Fibroblast of skin of abdomen (primary cell): ENCODE measurements at regions not wholly inside any gene's neighbourhood (a gene's known extent, or its start where the extent isn't known, plus 50 kb on each side); places are given as distances from the start of the nearest gene placed in this dataset.
A peak's percentile ranks its signal among the peaks of the same experiment; 100 is the strongest.
"Not testable (repeated sequence)": the region's sequence is repeated elsewhere in the genome, so short reads cannot be mapped to it uniquely, and the experiment has no call there.

Experiments
- DNase-seq: peaks from one replicate; pipeline ENCODE4 v3.0.0-alpha.2; 2013

DNA sequence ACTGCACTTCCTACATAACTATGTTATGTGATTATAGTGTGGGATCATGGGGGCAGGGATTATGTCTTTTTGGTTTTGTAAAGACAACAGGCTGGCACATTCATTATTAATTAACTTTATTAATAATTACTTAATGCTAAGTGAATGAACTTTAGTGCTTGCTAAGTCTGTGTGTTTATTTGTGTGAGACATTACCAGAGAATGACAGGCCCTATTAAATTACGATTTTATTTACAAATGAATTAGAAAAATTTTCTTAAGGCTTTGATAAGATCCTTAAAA is 100.9 kb downstream of the CD83 start:
- DNase-seq = no peak

DNA sequence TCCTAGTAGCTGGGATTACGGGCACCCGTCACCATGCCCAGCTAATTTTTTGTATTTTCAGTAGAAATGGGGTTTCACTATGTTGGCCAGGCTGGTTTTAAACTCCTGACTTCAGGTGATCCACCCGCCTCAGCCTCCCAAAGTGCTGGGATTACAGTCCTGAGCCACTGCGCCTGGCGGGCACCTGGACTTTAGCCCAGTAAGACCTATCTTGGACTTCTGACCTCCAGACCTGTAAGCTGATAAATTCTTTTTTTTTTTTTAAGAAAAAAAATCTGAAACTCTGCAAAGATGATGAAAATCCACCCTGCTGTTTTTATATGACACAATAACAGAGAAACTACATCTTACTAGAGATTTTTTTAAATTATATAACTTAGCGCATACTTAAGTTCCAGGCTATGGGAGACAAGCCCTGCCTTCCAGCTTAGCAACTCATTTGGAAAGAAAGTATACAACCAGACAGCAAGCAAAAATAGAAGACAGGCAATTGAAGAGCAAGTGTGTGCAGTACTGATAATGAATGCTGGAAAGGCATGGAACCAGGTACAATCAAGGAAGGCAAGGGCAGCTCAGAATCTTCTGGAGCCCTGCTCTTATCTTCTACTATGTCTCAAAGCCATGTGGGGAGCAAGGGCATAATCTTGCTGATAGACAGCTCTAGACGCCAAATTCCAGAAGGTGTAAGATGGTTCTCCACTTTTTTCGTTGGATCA is 104.2 kb downstream of the CD83 start:
- DNase-seq = no peak

DNA sequence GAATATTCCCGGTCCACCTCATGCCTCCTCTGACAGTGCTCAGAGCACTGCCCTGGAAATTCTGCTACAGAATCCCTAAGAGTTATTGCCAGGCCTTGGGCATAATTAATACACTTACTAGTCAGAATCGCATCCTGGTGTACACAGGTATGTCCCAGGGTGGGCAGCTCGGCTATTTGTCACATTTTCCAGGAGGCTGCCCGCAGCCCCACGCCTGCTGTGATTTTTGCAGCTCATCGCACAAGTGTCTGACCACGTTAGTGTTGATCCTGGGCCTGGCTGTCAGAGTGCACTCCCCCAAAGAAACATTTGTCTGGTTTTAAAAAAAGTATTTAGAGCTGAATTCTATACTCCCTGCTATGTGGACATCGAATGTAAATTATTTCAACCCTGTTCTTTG is 105.4 kb downstream of the CD83 start:
- no peak for DNase-seq

DNA sequence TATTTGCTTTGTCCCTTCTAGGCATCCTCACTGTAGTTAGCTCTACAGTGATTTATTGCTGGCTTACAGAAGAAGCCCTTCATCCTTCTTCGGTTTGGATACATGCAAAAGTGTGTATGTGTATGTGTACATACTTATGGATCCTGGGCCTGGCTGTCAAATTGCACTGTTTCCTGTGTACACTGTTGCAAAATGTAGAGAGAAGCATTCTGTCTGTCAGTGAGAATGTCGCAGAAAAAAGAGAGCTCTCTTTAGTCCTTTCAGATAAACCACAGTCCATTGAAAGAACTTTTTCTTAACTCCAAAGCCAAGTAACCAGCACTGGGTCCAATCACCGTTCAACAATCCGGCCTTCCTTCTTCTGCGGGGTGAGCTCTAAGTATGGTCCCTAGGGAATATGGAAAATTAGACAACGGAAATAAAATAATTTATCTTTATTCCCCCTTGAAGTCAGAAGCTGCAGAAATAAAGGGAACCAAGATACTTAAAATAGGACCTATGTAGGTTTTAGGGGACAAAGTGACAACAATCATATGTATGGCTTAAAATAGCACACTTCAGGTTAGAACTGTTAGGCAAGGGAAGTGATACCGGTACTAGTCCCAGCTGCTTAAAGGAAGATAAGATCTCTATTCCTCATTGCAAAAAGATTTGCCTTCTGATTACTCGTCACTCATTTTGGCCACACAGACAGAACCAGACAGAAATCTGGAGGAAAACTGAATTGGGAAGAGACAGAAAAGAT is 107.0 kb downstream of the CD83 start:
- DNase-seq = no peak

DNA sequence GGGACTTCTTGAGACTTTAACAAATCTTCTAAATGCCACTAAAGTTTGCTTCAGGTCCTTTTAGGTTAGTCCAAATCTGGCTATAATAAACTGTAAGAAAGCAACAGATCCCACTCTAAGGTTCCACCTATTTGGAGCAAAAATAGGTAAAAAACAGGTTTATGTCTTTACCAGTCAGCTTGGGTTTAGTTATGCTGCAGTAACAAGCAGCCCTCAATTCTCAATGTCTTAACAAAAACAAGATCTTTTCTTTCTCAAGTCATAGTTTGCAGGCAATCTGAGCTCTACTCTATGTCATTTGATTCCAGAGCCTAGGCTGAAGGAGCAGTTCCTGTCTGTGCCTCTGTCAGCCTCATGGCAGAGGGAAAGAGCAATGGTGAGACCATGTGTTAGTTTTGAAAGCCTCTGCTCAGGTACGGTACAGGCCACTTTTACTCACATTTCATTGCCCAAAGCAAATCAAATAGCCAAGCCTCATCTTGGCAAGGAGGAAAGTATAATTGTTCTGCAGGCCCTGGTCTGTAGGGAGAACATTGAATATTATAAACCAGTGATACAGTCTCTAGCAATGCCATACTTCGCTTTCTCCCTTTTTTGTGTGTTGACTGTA is 108.6 kb downstream of the CD83 start:
- no peak for DNase-seq

DNA sequence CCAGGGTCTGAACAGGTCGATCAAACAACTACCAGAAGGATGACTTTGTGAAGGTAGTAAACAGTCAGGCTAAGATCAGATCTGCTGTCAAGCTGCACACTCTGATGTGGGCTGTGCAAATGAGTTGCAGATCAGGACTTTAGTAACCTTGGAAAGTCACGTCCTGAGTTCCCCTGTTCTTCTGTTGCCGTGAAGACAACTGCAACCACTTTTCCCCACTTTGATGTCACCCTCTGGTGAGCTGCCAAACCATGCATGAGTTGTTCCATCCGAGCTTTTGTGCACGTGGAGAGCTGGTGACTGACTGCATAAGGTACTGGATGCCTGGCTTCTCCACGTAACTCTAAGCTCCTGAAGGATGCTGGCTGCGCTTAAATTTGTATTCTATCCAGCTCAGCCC is 111.0 kb downstream of the CD83 start:
- peak; percentile 76 for DNase-seq

DNA sequence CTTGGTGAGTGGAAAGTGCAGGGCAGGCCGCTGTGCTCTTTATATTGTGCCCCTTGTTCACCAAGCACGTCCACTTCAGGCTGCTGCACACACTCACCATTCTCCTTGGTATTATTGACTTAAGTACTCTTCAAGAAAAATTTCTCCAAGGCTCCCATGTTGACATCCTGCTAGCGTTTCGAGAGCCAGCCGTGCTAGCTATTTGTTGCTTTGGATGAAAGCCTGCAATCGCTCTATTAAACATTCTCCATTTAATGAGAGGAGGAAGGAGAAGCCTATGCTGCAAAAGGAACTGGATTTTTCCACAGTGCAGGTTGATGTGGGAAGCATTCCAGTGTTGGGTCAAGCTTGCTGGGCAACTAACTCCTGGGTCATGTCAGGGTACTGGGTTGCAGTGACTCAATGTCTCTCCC is 113.5 kb downstream of the CD83 start:
- no peak for DNase-seq

DNA sequence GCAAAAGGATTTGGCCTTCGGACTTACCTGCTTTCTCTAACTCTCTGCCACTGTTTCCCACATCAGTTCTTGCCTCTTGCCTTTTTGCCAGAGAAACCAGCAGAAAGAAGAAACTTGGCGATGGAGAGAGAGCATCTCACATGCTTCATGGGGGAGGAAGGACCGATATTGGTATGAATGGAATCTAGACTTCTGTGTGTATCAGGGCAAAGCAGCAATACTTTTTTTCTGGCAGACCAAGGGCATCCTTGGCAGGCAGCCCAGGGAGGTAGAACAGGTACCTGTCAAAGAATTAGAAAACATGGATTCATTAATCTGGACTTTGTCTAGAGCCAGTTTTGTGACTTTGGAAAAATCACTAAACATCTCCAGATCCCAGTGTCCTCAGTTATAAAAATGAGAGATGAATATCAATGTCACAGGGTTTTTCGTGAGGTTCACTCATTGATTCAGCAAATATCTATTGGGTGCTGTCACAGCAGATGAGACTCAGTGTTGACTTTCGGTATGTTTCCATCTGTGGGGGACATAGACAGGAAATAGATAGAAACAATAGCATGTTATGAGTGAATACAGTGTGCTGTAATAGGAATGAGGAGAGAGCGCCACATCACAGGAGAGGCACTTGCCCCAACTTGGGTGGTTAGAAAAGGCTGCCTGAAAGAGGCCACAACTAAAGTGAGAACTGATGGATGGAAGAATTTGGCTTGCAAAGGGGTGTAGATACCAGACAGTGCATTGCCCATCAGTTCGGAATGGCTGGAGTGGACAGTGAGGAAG is 114.1 kb downstream of the CD83 start:
- DNase-seq = peak; percentile 48

DNA sequence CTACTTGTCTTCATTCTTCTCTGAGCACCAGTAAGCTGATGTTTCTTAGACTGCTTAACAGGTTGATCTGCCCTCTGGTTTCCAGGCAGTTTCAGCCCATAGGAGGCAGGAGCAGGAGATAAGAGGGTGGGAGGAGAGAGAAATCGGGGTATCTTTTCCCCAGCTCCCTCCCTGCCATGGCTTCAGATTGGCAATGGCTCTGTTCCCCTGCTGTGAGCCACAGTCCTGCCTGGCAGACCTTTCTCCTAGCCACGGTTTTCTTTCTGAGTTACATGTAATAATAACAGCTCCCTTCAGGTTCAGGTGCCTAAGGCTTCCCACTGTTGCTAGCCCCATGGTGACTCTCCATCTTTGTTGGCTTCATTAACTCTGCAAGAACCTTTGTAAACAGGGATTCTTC is 115.3 kb downstream of the CD83 start:
- DNase-seq = no peak

DNA sequence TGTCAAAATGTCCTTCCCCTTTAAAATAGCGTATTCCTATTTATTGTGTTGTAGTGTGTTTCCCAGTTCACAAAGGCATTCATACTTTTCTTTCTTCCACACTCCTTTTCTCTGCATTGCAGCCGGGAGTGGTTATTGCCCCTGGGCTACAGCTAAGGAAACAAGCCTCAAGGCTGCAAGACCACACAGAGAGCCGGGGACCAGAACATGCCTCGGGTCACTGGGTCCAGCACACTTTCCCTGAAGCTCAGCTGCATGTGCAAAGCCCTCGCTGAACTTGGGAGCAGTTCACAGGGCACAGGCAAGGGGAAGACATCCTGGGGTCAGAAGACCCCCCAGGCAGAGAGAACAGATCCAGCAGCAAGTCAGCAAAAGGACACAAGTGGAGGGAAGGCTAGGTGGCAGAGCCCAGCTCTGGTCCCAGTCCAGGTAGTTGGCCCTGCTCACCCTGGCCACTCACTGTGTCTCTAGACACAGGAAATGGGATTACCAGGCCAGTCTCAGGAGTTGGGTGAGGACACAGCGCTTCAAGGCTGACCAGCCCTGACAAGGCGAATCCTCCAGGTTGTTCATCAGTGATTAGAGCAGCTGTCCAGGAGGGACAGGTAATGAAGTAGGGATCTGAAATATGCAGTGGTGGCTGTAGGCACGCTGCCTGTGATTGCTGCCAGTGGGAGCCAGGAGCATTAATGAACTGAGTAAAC is 118.2 kb downstream of the CD83 start:
- DNase-seq = no peak

DNA sequence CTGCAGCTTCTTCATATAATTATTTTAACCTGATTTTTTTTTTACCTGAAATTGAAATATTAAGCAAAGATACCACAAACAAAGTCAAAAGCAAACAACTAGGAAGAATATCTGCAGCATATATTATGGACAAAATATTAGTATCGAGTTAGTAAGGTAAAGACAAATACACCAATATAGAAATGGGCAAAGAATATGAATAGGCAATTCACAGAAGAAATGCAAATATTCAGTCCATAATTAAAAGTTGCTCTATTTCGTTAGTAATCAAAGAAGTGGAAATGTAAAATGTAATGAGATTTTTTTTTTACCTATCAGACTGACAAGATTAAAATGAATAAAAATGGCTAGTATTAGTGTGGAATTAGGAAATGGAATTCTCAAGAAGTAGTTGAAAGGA is 121.5 kb downstream of the CD83 start:
- DNase-seq = no peak

DNA sequence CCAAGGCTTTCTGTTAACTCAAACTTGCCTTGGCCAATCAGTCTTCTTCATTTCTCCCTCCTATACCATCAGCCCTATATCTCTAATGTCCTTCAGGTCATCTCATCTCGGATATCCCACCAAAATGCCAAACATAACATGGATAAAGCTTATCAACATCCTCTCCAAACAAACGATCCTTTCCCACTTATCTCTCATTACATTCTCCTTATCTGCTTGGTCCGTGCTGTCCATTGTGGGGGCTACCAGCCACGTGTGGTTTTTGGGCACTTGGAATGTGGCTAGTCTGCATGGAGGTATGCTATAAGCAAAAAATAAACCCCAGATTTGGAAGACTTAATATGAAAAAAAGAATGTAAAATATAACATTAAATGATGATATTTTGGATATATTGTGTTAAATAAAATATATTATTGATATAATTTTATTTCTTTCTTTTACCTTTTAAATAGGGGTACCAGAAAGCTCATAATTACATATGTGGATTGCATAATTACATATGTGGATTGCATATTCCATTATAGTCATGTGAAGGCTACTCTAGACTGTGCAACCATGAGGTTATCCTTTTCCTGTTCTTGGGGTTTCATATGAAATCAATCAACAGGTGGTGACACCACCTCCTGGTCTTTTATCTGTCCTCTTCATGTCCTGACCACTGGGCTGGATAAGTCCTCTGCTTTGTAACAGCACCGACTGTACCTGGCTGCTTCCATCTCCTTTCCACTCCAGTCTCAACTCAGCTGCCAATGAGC is 123.0 kb downstream of the CD83 start:
- DNase-seq = no peak

DNA sequence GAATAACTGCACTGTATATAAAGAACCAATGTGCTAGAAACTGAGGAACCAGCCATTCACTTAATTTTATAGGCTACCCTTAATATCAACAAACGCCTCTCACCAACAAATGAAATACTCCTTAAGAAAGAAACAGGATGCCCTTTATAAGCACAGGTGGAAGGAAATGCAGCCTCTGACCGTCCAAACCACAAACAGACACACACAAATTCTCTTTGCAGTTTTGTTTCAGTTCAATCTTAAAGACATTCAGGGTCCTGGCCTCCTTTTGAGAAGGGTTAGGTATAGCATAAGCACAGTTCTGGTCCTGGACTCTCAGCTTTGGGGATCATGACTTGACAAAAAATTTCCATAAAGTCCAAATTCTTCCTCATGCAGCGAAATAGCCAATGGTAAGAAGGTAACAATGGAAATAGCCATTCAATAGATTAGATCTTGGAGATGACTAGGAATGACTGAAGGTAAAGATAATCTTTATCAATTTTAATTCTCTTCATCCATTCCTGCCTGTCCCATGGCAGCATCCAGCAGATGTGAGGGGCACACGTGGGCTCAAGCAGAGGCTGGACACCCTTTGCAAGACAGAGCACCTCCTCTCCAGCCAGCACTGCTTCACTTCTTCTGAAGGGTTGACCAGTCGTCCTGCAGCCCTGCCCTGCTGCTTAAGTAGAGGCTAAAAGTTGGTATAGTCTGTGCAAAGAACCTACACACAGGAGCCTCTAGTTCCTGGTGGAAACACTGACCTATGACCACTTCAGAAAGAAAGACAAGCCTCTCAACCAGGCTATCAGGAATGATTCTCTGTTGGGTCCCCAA is 123.9 kb downstream of the CD83 start:
- no peak for DNase-seq

DNA sequence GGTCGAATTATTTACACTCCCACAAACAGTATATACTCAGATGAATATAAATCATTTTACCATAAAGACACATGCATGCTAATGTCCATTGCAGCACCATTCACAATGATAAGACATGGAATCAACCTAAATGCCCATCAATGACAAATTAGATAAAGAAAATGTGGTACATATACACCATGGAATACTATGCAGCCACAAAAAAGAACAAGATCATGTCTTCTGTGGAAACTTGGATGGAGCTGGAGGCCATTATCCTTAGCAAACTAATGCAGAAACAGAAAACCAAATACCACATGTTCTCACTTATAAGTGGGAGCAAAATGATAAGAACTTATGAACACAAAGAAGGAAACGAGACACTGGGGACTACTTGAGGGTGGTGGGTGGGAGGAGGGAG is 125.3 kb downstream of the CD83 start:
- DNase-seq = not testable (repeated sequence)

DNA sequence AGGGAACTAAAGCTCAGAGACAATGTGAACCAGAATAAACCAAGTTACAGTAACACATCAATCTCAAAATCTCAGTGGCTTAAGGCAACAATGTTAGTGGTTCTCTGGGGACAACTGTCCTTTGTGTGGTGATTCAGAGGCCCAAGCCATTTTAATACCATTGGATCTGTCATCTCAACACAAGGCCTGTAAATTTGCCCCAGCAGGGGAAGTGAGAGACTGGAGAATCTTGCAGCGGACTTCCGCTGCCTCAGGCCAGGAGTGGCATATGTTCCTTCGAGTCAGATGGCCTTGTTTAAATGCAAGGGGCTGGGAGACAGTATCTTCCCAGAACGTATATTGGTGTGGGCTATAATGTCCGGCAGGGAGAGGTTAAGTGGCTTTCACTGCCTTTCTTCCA is 126.0 kb downstream of the CD83 start:
- no peak for DNase-seq

DNA sequence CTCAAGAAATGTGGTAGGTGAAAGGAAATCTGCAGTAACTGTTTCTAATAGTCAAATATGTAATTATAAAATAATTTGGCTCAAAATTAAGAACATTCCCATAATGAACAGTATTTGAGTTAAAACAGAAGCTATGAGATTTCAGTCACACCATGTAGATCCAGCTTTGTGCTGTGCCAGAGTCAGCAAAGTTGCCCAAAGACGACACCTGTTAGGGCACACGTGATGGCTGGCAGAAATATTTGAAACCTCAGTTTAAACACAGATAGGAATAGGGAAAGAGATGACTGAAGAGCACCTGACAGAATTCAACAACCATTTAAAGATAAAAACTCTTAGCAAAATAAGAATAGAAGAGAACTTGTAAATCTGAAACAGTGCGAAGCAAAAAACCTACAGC is 129.3 kb downstream of the CD83 start:
- no peak for DNase-seq

DNA sequence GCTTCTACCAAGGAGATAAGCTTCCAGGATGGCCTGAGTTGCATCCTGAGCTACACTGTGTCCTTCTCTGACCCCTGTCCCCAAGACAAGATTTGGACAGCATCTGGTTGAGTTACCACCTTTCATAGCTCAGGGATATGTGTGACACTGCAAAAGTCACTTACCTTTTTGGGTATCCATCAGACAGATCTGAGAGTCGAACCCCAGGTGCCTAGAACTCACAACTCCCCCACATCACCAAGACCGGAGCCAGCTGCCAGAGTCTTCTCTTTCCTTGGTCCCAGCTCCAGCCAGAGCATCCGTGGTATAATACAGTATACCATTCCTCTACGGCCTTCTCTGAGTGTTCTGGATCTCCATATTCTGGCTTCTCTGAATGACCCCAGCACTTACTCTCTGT is 133.0 kb downstream of the CD83 start:
- DNase-seq = no peak

DNA sequence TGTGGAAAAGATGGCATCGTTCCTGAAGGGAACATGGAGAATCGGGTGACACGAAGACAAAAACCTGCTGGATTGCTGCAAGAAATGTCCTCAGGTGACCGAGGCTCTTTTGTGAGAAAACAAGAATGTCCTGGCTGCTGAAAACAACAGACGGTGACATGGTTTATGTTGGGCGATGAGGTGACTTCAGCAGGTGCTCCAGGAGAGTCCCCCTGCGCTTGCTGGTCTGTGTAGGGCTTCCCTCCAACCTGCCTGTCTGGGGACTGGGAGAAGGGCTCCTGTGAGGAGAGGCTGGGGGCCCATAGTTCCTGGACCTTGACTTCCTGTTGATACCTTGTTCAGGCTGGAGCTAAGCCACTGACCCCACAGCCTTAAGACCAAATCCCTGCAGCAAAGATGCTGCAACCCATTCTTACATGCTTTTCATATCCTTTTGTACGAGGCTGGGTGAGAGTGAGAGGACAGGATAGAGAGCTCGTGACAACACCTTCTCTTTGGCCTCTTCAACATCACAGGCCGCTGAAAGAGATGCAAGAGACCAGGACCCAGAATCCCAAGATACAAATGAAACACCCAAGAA is 134.8 kb downstream of the CD83 start:
- DNase-seq = no peak

DNA sequence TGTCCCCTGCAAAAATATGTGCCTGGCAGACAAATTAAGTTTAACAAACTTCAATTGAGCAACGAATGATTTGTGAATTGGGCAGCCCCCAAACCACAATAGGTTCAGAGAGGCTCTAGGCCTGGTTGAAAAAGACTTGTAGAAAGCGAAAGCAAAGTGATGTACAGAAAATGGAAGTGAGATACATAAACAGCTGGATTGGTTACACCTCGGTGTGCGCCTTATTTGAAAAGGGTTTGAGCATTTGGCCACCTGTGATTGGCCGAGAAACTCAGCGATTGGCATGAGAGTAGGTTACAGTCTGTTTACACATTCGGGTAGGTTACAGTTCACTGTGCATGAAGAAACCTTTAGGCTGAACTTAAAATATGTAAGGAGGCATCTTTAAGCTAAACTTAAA is 136.9 kb downstream of the CD83 start:
- DNase-seq = no peak

DNA sequence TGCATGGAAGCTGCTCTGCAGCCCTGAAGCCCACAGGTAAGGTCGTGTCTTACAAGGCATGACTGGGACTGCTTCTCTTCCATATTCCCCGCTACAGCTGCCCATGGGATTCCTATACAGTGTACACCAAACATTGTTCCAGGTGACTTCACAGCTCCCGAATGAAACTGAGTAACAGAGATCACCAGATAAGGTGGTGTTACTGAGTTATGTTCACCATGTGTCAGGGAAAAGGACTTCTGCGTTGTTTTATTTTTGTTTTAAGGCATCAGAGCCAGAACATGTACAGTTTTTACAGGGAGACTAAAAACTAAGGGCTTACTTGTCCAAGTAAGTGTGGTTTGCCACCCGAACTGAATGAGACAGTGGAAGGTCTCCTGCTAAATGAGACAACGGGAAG is 138.3 kb downstream of the CD83 start:
- DNase-seq = no peak

DNA sequence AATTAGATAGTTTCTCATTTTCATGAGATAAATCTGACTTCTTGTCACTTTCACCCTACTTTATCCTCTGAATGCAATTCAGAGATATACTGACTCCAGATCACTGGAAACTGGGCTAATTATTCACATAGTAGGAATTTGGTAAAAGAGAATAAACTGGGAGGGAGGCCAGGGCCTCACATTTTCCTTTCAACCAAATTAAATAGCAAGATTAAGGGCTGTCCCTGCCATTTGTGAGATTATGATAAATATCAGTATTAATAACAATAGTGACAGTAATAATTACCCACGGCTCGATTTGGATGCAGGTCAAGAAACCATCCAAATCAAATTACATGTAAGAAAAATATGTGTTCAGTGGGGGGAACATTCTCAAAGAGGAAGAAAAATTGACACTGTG is 140.5 kb downstream of the CD83 start:
- DNase-seq = no peak
